ENCODE measurements at regions not wholly inside any gene's neighbourhood (a gene's known extent, or its start where the extent isn't known, plus 50 kb on each side); places are given as distances from the start of the nearest gene placed in this dataset.

DNA sequence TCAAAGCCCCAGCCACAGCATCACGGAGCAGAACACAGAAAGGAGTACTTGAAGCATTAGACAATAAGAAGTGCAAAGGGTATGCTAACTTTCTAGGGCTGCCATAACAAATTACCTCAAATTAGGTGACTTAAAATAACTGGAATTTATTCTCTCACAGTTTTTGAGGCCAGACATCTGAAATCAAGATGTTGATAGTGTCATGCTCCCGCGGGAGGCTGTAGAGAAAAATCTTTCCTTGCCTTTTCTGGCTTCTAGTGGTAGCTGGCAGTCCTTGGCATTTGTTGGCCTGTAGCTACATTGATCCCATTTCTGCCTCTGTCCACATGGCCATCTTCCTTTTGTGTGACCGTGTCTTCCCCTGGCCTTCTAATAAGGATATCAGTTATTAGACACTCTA lies 51.9 kb upstream of the SPDL1 start:
- no peak for ATAC-seq
- TF ChIP-seq SNAI2 (CRISPR knock-in tag; IDR thresholded peaks at IDR 0.05) (no peak), OSR1 (CRISPR knock-in tag; IDR thresholded peaks at IDR 0.05) (no peak), TSHZ2 (CRISPR knock-in tag; IDR thresholded peaks at IDR 0.05) (no peak), ZNF70 (CRISPR knock-in tag; IDR thresholded peaks at IDR 0.05) (no peak), ZFP3 (CRISPR knock-in tag; IDR thresholded peaks at IDR 0.05) (no peak)
- TF ChIP-seq, protein P1, sequence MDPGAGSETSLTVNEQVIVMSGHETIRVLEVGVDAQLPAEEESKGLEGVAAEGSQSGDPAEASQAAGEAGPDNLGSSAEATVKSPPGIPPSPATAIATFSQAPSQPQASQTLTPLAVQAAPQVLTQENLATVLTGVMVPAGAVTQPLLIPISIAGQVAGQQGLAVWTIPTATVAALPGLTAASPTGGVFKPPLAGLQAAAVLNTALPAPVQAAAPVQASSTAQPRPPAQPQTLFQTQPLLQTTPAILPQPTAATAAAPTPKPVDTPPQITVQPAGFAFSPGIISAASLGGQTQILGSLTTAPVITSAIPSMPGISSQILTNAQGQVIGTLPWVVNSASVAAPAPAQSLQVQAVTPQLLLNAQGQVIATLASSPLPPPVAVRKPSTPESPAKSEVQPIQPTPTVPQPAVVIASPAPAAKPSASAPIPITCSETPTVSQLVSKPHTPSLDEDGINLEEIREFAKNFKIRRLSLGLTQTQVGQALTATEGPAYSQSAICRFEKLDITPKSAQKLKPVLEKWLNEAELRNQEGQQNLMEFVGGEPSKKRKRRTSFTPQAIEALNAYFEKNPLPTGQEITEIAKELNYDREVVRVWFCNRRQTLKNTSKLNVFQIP (CRISPR knock-in tag; IDR thresholded peaks at IDR 0.05; ENCODE audit: borderline replicate concordance, low read depth), result no peak

DNA sequence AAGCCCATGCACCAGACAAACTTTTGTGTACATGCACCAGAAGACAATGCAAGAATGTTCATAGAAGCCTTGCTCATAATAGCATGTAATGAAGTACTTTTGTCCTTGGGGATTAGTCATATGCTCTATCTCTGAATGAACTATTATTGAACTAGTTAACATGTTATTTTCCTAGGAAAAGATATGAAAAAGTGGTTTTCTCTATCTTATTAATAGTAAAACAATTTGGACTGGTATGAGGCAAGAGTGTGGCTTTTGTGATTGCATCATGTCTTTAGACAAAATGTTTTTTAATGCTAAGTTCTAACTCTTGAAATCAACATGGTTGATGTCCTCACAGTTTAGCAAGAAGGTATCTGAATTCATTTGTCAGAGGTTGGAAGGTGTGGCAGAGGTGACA lies 55.7 kb upstream of the SPDL1 start:
- no peak for ATAC-seq
- no peak for TF ChIP-seq SNAI2 (CRISPR knock-in tag; IDR thresholded peaks at IDR 0.05)
- no peak for TF ChIP-seq ISL1 (CRISPR knock-in tag; IDR thresholded peaks at IDR 0.05)
- no peak for TF ChIP-seq BACH2 (CRISPR knock-in tag; IDR thresholded peaks at IDR 0.05; ENCODE audit: borderline replicate concordance)
- no peak for TF ChIP-seq TSHZ2 (CRISPR knock-in tag; IDR thresholded peaks at IDR 0.05)
- TF ChIP-seq CREB5 (CRISPR knock-in tag; IDR thresholded peaks at IDR 0.05; ENCODE audit: low read depth), result no peak
- no peak for TF ChIP-seq OSR1 (CRISPR knock-in tag; IDR thresholded peaks at IDR 0.05)
- no peak for TF ChIP-seq RARB (CRISPR knock-in tag; IDR thresholded peaks at IDR 0.05)
- TF ChIP-seq ZNF70 (CRISPR knock-in tag; IDR thresholded peaks at IDR 0.05), result no peak
- TF ChIP-seq PATZ1 (CRISPR knock-in tag; IDR thresholded peaks at IDR 0.05; ENCODE audit: borderline replicate concordance), result no peak
- TF ChIP-seq ZNF565 (CRISPR knock-in tag; conservative IDR thresholded peaks at IDR 0.05; ENCODE audit: low read depth), result no peak
- TF ChIP-seq CSDC2 (CRISPR knock-in tag; IDR thresholded peaks at IDR 0.05), result no peak
- no peak for TF ChIP-seq PPARA (CRISPR knock-in tag; IDR thresholded peaks at IDR 0.05; ENCODE audit: borderline replicate concordance)
- TF ChIP-seq GLIS3 (CRISPR knock-in tag; IDR thresholded peaks at IDR 0.05), result no peak
- TF ChIP-seq TCF4 (CRISPR knock-in tag; IDR thresholded peaks at IDR 0.05; ENCODE audit: borderline replicate concordance), result no peak
- no peak for TF ChIP-seq ZC3H10 (CRISPR knock-in tag; IDR thresholded peaks at IDR 0.05)
- TF ChIP-seq ZNF8 (CRISPR knock-in tag; IDR thresholded peaks at IDR 0.05), result no peak
- TF ChIP-seq ARNTL (CRISPR knock-in tag; IDR thresholded peaks at IDR 0.05; ENCODE audit: borderline replicate concordance, low read depth), result no peak
- TF ChIP-seq, protein P2, sequence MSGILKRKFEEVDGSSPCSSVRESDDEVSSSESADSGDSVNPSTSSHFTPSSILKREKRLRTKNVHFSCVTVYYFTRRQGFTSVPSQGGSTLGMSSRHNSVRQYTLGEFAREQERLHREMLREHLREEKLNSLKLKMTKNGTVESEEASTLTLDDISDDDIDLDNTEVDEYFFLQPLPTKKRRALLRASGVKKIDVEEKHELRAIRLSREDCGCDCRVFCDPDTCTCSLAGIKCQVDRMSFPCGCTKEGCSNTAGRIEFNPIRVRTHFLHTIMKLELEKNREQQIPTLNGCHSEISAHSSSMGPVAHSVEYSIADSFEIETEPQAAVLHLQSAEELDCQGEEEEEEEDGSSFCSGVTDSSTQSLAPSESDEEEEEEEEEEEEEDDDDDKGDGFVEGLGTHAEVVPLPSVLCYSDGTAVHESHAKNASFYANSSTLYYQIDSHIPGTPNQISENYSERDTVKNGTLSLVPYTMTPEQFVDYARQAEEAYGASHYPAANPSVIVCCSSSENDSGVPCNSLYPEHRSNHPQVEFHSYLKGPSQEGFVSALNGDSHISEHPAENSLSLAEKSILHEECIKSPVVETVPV (CRISPR knock-in tag; IDR thresholded peaks at IDR 0.05), result no peak
- TF ChIP-seq, protein P1 (CRISPR knock-in tag; IDR thresholded peaks at IDR 0.05; ENCODE audit: borderline replicate concordance, low read depth), result no peak
- TF ChIP-seq TOX (CRISPR knock-in tag; IDR thresholded peaks at IDR 0.05; ENCODE audit: borderline replicate concordance), result no peak
